GM04504 (cell line): ENCODE measurements at regions not wholly inside any gene's neighbourhood (a gene's known extent, or its start where the extent isn't known, plus 50 kb on each side); places are given as distances from the start of the nearest gene placed in this dataset.
"Not testable (repeated sequence)": the region's sequence is repeated elsewhere in the genome, so short reads cannot be mapped to it uniquely, and the experiment has no call there.

Source experiments
- DNase-seq: peaks from one replicate; pipeline ENCODE4 v3.0.0-alpha.2; 2012; ENCODE audit warnings: low read depth

DNA sequence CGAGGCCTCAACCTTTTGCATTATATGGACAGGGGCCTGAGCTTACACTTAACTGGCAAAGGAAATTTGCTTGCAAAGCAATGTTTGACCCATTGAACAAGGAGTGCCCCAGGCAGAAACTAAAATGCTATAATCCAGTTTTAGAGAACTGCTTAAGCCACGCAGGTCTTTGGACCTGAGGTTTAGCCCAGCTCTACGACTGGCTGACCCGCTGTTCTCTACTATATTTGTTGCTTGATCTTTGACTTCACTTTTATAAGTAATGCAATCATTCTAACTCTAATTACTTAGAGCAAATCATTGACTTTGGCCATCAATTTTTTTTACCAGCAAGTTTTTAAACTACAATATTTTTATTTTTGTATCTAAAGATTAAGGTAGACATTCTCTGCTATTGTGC lies 268.8 kb downstream of the MREG start:
- no peak for DNase-seq

DNA sequence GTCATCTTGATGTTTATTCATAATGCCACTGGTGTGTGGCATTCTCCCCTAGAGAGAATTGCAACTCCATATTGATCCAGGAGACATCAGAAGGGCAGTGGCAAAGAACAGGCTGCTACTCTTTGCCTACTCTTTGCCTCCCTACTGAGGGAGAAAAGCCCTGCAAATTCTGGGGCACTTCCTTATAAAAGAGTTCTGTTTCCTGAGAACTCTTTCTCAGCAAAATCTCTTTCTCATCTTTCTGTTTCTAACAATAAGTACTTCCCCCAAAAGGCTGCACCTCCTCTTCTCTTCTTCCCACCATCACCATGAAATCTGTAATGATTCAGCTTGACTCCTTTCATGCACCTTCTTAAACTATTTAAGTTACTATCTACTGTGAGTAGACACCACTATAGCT lies 270.3 kb downstream of the MREG start:
- DNase-seq = no peak

DNA sequence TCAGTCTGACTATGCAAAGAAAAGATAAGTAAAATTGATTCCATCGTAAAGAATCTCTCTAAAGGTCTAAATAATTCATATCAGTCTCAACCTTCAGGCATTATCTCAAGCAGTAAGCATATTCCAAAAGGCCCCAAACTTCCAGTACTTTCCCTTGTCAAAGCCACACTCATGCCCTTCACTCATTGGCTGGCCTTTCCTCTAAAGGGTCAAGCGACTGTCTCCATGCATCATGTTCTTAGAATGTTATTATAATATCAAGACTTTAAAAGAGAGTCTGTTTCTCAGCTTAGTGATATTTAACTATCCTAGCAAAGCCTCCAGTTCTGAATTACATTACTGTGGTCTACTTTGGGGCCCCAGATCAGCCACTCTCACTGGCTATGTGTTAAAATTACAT lies 271.3 kb downstream of the MREG start:
- DNase-seq = no peak

DNA sequence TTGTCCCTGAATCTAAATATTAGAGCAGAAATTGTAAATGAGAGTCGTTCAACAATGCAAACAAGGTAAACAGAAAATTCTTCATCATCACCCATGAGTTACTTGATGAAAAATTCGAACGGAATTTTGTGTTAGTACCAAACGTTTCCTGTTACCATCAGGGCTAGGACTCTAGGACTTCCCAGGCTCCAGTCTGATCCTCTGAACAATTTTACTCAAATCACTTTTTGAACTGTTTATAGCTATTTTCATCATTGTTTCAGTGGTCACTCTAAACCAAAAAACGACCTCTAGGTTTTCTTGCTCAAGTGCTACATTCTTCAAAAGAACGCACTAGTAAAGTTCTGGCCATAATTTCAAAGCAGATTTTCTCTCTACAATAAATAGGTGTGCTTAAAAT lies 273.3 kb downstream of the MREG start:
- no peak for DNase-seq

DNA sequence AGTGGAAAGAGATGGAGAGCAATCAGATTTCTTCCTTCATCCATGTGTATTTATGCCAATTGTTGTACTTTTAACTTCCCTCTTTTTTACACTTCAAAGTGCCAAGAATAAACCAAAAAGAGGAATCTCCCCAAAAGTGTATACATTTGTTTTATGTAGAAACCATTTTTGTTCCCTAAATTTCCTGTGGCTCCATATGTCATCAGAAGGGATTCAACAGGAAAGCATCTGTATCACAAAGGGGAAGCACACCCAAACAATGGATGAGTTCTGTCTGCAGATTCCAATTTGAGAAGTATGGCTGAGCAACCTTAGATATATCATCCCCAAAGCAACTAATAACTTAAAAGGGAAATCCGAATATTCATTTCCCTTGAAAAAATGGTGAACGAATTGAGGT lies 275.0 kb downstream of the MREG start:
- no peak for DNase-seq

DNA sequence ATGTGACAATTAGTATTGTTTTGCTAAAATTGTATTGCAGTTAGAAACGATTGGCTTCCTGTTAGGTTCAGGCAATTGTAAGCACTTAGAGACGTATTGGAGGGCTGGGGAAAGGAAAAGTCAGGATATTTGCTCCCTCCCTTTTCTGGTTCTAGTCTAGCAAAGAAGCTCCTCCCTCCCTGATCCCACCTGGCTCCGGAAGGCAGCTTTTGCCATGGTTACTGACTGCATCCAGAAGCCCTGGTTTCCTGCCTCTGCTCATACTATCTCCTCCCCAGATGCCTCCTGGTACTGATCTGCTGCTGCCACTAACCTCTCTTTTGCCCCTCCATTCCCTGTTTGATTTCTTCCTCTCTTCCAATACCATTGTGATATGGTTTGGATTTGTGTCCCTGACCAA lies 275.9 kb downstream of the MREG start:
- no peak for DNase-seq

DNA sequence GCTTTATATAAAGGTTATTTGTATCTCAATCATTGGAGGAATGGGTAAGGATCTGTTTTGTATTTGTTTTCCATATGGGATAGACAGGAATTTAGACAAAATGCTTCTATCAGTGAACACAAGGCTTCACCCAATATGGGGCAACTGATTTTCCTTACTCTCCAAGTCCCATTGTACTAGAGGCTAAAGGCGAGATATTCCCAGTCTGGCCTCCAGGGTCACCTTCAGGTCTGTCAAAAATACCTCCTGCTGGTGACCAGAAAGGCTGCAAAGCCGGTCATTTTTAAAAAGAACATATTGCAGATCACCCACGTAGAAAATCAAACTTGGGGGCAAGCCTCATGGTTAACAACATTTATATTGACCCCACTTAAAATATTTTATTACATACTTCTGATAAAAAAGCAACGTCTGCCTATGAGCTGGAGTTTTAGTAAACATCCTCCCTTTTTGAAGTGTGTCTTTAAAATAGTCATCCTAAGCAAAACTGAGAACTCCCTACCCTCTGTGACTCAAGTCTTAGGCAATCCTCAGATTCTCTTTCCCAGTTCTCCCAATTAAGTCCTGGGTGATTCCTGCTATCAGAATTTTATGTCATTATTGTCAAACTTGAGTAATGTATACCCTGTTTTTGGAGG lies 276.6 kb downstream of the MREG start:
- peak; percentile 38 for DNase-seq

DNA sequence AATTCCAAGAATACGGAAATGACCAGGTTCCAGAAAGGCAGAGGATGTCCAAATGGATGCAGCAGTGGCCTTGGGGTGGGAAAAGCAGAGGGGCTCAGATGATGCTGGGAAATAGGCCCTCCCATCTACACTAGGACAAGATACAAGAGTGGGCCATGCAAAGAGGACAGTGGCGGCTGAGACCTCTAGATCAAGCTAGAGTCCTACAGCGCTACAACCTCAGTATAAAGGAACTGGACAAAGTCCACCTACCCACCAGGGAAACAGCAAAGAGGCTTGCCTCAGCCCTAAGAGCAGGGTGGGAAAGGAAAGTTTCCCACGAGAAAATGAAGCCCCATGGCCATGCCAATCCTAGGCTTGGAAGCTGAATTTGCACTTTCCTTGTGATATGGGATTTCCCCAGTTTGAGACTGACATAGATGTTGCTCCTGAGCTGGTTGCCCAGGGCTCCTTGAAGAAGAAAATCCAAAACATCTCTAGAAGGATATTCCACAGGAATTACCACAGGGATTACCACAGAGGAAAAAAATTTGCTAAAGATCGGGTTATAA lies 282.2 kb downstream of the MREG start:
- DNase-seq = no peak

DNA sequence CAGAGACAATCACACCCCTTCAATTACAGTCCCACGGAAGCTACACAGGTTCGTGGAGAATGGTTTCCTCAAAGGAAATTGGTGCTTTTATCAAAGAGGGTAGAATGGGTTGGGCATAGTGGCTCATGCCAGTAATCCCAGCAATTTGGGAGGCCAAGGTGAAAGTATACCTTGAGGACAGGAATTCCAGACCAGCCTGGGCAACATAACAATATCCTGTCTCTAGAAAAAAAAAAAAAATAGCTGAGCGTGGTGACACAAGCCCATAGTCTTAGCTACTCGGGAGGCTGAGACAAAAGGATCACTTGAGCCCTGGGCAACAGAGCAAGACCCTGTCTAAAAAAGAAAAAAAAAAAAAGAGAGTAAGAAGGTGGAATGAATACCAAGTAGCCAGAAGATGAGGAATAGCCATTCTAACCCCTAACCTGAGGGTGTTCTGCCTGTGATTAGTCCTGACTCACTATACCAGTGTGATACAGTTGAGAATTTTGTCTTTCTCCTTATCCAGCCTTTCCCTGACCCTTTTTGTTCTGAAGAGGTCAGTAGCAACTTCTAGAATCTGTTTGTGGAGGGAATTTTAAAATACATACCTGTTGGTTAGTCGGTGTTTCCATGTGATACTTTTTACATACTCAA lies 283.2 kb downstream of the MREG start:
- DNase-seq = no peak

DNA sequence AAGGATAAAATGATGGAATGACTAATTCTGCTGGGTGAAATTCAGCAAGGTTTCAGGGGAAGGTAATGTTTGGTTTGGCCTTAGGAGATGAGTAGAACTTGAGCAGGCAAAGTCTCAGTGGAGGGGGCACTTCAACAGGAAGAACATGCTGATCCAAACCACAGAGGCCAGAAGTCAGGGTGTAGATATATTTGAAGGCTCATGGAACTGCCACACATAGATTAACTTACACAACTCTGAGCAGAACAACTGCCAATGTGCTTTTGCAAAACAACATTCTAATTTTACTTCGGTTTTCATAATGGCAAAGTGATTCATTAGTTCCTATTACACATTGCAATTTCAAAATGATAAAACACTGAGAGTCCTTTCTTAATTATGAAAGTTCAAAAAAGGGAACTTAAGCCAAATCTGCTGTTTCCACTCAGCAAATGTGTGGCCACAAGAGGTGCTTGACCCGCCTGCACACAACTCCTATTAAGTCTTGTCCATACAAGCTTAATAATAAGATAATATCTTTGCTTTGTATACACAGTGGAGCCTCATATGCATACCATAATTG lies 284.8 kb downstream of the MREG start:
- peak; percentile 83 for DNase-seq

DNA sequence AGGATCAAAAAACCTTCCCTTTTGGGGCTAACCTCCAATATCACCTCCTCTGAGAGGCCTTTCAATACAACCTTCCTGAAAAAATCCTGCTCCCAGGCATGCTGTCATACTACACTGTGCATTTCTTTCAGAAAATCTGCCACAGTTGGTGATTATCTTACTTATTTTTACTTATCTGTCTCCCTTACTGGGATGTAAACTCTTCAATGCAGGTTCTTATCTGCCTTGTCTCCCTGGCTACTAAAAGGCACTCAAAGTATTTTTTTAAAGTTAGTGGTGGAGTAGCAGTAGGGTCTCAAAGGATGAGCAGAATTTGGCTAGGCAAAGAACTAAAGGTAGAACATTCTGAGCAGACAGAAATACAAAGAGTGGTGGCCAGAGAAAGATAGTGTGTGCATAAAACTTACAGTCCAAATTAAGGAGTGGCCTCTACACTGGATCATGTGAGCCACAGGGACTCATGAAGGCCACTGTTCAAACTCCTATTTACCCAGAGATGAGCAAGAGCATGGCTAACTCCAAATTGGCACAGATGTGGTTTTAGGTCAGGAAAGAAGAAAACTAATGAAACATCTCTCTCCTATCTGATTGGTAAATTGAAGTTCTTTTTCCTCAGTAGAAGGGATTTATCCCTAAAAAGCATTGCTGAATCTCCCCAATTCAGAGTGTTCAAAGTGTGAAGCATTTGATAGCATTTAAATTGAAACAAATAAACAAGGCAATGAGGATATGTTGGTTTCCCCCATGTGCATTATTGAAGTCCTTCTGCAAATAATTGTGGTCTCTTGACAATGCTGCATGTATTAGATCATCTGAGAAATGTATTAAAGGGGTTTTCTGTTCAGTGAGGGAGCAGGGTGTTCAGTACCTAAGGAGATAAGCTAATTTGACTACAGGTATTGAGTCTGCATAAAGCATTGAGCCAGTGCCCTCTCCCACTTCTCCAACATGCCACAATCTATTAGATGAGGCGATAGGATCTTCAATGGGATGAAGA lies 285.5 kb downstream of the MREG start:
- no peak for DNase-seq

DNA sequence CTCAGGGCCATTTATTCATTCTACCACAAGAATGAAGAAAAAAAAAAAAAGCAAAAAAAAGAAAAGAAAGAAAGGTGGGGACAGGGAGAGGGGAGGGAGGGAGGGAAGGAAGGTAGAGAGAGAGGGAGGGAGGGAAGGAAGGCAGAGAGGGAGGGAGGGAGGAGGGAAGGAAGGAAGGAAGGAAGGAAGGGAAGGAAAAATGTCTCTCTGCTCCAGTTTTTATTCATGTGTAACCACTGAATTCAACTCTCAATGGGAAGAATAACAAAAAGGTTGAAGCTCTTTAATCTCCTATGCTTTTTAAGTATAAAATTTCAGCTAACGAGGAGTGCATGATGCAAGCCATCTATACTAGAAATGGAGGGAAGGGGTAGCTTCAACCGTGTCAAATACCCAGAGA lies 287.3 kb downstream of the MREG start:
- no peak for DNase-seq

DNA sequence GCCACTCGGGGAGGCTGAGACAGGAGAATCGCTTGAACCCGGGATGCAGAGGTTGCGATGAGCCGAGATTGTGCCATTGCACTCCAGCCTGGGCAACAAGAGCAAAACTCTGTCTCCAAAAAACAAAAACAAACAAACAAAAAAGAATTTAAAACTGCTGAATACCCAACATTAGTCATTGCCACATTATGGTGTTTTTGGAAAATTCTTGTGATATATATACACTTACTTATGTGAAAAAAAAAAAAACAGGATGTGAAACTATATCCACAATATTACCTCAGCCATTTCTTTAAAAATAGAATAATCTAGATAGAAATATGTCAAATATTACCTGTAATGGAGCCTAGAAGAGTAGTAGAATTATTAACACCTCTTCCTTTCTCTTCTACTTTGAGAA lies 288.3 kb upstream of the FN1 start:
- no peak for DNase-seq

DNA sequence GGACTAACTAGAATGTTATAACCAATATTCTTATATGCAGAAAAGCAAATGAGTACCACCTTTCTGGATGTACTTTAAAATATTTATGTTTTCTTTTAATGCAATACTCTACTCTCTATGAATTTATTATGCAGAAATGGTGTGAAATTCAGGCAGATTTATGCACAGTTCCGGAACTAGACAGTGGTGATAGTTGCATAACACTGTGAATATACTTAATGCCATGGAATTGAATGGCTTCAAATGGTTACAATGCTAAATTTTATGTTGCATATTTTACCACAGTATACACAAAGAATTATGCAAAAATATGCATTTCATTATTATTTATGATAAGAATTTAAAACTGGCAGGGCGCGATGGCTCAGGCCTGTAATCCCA lies 287.8 kb upstream of the FN1 start:
- DNase-seq = no peak

DNA sequence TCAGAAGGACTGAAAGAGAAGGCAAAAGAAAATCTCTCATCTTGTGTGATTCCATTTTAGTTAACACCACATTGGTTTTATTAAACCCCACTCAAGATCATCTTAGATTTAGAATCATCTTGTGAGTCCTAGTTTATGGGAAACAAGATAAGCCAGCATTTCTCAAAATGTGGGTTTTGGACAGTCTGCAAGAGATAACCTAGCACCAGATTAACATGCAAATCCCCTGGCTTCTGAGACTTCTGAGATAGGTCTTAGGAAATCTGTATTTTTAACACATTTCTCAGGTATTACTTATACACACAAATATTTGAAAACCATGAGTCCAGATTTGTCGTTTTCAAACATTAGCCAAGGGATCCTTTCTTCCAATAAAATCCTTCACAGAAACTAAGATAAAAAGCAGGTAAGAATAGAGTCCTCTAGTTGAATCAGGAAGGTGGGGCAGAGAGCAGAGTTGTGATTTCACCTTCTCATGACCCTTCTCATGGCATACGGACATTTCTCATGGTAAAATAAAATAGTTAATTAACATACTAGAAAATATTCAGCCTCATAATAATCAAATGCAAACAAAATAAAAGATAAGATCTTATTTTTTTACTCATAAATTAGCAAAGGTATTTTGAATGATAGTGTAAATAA lies 287.2 kb upstream of the FN1 start:
- no peak for DNase-seq

DNA sequence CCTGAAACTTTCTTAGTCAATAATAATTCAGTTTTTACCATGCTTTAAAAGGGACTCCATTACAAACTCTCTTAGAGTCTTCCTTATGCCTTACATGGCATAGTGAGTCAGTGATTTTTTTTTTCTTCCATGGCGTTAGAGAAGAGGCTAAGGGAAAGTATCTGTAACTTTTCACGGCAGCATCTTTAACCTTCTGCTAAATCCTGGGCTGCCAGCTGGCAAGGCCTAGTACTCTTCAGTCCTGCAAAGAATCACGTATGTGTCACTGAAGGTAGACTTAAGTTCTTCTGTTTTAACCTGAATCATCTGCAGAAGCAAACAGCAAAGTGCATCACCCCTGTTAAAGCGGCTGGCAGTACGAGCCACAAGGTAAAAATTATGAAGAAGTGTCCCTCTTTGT lies 286.3 kb upstream of the FN1 start:
- no peak for DNase-seq

DNA sequence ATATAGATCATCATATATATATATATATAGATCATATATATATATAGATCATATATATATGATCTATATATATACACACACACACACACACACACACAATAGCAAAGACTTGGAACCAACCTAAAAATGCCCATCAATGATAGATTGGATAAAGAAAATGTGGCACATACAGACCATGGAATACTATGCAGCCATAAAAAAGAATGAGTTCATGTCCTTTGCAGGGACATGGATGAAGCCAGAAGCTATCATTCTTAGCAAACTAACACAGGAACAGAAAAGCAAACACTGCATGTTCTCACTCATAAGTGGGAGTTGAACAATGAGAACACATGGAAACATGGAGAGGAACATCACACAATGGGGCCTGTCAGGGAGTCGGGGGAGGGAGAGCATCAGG lies 285.6 kb upstream of the FN1 start:
- not testable (repeated sequence) for DNase-seq

DNA sequence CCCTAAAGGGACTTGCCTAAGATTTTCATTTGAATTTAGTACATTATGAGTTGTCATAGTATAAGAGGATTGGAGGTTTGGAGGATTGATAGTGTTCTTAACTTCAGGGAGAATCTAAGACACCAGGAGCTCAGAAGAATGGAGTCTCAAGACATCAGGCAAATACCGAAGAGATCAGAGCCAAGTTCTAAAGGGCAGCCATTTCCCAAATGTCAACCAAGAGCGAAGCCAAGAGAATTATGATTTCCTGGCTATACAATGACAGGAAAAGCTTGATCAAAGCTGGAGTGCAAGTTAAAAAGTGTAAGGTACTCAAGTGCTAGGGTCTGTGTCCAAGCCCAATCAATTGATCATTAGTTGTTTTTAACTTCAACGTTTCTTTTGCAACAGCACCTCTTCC lies 283.0 kb upstream of the FN1 start:
- DNase-seq = no peak

DNA sequence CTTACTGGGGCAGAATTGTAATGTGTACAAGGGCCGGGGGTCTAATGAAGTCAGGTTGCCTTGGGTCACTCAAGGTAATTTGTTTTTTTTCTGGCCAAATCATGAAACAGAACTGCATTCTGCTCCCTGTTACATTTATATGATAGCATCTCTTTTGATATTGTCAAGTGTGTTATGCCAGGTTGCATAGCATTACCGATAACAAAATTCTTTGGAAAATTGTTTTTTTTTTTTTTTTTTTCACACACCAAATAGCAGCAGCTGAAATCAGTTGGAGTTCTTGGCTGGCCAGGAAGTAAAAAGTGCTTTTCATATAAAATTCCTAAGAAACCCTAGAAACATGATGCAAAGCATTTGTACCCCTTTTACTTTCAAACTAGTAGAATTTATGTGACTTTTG lies 282.6 kb upstream of the FN1 start:
- no peak for DNase-seq

DNA sequence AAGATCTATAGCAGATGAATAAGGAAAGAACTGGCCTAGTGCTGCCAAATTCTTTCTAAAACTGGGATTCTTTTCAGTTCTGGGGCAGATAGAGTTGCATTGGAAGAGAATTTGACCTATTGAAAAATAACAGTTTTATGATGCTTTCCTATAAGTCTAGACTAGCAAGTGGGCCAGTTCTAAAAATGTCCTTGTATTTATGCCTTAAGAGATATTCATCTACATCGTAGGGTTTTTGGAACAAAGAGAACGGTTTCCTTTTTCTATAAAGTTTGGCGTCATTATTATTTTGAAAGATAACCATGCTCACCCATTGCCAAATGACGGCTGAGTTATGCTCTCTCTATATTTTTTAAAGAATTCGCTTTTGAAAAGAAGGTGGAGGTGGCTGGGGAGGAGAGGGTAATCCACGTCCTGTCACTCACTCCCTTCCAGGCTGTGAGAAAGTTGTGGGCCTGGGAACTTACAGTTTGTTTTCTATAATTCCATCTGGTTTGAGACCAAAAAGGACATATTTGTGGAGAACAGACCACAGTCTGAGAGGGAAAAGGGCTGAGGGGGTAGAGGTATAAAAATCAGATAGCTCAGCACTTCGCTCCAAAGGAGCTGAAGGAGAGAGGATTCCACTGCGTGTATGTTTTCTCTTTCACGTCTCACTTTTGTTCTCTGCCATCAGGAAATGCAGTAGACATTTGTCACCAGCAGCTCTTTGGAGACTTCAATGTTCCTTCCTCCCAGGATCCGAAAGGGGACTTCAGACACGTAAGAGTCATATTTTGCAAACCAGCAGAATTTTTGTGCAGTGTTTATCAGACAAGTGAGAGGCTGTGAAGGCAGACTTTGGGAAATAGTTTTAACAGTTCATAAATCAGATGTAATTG lies 281.9 kb upstream of the FN1 start:
- DNase-seq = no peak

DNA sequence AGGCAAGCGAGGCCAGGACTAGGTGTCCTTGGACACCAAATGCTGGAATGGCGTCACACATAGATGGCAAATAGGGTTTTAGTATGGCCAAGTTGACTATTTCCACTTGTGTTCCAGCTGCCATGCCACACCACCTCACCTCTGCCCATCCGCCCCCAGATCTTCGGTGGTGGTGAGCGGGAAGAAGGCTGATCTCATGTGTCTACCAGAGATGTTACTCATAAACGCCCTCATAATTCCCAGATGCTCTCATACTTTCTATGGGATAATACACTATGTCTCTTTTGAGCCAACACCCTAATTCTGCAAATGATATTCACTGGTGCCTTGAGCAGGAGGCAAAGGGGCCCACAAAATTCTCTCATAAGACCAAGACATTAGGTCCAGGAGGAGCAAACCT lies 281.1 kb upstream of the FN1 start:
- no peak for DNase-seq
